22Rv1 (cell line): ENCODE measurements at regions not wholly inside any gene's neighbourhood (a gene's known extent, or its start where the extent isn't known, plus 50 kb on each side); places are given as distances from the start of the nearest gene placed in this dataset.

Experiments used
- H3K27ac ChIP-seq: fragments of 450-650 bp; 2 replicates; pipeline ENCODE4 v1.5.1; 2017
- ZFX ChIP-seq: fragments of 450-650 bp; IDR thresholded peaks from 2 replicates; pipeline ENCODE4 v1.6.1; 2017; ENCODE audit warnings: antibody characterized with exemption, borderline replicate concordance
- TF ChIP-seq, protein P1 (sequence below): fragments of 450-650 bp; IDR thresholded peaks from 2 replicates; pipeline ENCODE4 v1.5.1; 2017; ENCODE audit warnings: mild to moderate bottlenecking

DNA sequence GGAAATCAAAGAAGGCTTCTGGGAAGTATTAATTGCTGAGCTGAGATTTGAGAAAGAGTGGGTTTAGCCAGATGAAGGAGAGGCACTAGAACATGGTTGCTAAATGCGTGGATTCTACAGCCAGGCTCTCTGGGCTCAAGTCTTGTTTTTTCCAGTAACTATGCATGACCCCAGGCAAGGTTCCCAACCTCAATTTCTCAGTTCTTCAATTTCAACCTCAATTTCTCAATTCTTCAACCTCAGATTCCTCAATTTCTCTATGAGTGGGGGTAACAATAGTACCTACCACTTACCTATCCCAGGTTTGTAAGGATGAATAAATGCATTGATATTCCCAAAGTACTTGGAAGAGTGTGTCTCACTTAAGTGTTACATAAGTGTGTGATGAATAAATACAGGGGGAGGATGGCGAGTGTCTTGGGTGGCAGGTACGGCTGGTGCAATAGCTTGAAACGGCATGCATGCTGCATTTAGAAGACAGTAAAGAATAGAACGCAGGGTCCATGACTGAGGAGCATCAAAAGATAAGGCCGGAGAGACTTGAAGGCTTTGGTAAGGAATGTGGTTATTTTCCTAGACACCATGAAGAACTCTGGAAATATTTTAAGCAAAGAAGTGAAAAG lies 149.1 kb upstream of the ATP2B1 start:
- no peak overlapping the region for H3K27ac ChIP-seq
- TF ChIP-seq, protein P1, sequence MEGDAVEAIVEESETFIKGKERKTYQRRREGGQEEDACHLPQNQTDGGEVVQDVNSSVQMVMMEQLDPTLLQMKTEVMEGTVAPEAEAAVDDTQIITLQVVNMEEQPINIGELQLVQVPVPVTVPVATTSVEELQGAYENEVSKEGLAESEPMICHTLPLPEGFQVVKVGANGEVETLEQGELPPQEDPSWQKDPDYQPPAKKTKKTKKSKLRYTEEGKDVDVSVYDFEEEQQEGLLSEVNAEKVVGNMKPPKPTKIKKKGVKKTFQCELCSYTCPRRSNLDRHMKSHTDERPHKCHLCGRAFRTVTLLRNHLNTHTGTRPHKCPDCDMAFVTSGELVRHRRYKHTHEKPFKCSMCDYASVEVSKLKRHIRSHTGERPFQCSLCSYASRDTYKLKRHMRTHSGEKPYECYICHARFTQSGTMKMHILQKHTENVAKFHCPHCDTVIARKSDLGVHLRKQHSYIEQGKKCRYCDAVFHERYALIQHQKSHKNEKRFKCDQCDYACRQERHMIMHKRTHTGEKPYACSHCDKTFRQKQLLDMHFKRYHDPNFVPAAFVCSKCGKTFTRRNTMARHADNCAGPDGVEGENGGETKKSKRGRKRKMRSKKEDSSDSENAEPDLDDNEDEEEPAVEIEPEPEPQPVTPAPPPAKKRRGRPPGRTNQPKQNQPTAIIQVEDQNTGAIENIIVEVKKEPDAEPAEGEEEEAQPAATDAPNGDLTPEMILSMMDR = no peak
- TF ChIP-seq ZFX = no peak

DNA sequence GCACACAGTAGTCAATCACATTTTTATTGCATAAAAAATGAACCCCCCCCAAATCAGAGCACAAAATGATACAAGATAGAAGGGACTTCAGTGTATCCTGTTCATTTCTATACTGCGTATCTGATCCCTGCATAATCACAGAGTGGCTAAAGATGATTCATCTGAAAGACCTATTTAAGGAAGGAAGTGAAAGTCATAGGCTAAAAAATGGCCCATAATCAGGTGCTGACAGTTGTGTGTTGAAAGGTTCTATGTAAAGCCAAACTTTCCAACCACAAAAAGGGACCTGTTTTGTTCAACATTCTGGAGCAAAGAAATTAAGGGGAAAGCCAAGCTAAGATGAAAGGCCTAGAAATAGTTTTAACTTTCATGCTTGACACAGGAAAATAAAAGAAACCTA lies 147.8 kb upstream of the ATP2B1 start:
- H3K27ac ChIP-seq = no peak overlapping the region
- TF ChIP-seq ZFX = no peak
- TF ChIP-seq, protein P1 = no peak

DNA sequence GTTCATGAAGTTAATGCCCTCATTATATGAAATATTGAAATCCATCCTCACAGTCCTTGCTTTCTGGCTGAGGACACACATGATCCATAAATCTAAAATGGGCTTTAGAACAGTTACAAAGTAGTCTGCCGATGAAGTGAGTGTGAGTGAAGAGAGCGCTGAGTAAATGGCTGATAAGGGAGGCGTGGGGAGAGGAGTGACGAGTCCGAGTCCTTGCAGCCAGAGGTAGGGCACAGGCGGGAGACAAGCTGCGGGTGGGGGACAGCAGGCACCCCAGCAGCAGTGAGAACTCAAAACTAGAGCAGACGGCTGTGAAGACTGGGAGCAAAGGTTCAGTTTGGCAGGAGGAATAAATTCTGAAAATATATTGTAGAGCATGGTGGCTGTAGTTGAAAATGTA lies 140.1 kb upstream of the ATP2B1 start:
- TF ChIP-seq, protein P1 = no peak
- TF ChIP-seq ZFX = no peak
- no peak overlapping the region for H3K27ac ChIP-seq

DNA sequence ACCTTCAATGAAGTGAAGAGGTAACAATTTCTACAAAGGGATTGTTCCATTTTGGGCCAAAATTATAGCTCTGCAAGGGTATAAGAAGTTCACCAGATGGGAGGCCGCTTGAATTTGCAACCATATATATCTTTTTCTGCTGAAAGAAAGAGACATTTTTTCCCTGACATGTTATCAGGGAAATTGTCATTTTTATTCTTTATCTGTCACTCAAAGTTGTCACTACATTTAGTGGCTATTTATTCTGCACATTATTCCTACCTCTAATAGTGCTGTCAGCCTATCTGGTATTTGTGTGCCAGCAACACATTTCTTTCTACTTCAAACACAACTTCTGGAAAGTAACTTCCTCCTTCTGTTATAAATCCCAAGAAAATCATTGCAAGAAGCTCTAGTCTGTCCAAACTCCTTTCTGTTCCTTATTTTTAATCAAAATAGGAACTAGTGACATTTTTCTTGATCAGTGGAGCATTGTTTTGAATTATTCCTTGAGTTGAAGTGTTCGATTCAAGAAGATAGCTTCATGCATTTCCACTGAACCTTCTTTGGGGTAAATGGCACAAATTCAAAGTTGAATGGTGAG lies 137.9 kb upstream of the ATP2B1 start:
- H3K27ac ChIP-seq = no peak overlapping the region
- TF ChIP-seq, protein P1 = no peak
- no peak for TF ChIP-seq ZFX

DNA sequence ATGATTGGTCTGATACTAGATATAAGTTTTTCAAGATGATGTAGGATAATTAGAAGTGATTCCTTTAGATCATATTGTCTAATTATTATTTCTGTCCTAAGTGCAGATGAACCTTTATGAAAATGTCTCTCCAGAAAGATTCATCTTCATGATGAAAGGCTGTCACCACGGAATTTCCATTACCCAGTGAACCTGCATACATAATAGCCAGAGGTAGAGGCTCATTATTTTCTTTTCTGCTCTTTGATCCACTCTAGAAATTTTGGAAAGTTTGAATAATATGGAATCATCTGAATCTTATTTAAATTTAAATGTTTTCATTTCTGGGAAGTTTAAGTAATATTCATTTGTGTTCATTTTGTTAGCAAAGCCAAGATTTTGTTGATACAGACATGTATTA lies 137.1 kb upstream of the ATP2B1 start:
- TF ChIP-seq ZFX = no peak
- TF ChIP-seq, protein P1 = no peak
- no peak overlapping the region for H3K27ac ChIP-seq

DNA sequence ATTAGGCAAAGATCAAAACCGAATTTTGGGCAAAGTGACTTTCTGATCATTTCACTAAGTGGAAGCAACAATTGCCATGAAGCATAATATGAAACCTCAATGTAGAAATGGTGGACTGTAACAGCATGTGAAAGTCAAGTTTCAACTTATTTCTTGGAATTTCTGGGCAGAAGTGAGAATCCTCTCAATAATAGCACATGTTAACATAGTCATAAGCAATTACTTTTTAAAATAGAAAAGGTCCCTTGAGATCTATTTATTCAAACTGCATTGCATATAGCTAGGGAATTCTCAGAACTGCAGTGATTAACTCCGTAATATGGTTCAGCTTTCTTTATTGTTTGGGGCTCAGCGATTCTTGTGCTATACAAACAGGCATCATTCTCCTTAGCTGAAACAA lies 136.7 kb upstream of the ATP2B1 start:
- no peak overlapping the region for H3K27ac ChIP-seq
- TF ChIP-seq, protein P1 = no peak
- no peak for TF ChIP-seq ZFX

DNA sequence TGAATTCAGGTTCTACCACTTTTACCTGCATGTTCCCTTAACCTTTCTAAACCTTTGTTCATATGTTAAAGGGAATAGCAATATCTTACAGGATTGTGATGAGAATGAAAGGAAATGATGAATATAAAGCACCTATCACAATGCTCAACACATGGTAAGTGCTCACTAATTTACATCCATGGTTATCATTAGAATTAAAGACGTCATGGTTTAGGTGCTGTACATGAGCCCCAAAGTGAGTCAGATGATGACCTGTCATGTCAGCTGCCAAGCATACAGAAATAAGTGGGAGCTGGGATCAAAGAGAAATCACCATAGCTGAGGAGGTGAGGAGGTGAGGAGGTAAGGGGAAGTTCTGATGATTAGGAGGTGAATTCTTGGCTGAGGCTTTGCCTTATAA lies 135.9 kb upstream of the ATP2B1 start:
- TF ChIP-seq ZFX = no peak
- TF ChIP-seq, protein P1 = no peak
- H3K27ac ChIP-seq = no peak overlapping the region
